ENCODE measurements at regions not wholly inside any gene's neighbourhood (a gene's known extent, or its start where the extent isn't known, plus 50 kb on each side); places are given as distances from the start of the nearest gene placed in this dataset.

- TF ChIP-seq, protein P1, sequence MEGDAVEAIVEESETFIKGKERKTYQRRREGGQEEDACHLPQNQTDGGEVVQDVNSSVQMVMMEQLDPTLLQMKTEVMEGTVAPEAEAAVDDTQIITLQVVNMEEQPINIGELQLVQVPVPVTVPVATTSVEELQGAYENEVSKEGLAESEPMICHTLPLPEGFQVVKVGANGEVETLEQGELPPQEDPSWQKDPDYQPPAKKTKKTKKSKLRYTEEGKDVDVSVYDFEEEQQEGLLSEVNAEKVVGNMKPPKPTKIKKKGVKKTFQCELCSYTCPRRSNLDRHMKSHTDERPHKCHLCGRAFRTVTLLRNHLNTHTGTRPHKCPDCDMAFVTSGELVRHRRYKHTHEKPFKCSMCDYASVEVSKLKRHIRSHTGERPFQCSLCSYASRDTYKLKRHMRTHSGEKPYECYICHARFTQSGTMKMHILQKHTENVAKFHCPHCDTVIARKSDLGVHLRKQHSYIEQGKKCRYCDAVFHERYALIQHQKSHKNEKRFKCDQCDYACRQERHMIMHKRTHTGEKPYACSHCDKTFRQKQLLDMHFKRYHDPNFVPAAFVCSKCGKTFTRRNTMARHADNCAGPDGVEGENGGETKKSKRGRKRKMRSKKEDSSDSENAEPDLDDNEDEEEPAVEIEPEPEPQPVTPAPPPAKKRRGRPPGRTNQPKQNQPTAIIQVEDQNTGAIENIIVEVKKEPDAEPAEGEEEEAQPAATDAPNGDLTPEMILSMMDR (IDR thresholded peaks at IDR 0.05; ENCODE audit: insufficient read depth, low read depth, low read length, missing control alignments): no peak
- no peak for DNase-seq (ENCODE audit: low read depth)
- H3K4me3 ChIP-seq (ENCODE audit: low read length): no peak overlapping the region
These were observed 78.2 kb upstream of the SORBS2 start for GRCh38 chr4:185890196-185890595.

GRCh38 chr4:185892165-185892564 is 80.2 kb upstream of the SORBS2 start:
- no peak for DNase-seq (ENCODE audit: low read depth)
- TF ChIP-seq, protein P1 (IDR thresholded peaks at IDR 0.05; ENCODE audit: insufficient read depth, low read depth, low read length, missing control alignments): no peak
- no peak overlapping the region for H3K4me3 ChIP-seq (ENCODE audit: low read length)

DNA sequence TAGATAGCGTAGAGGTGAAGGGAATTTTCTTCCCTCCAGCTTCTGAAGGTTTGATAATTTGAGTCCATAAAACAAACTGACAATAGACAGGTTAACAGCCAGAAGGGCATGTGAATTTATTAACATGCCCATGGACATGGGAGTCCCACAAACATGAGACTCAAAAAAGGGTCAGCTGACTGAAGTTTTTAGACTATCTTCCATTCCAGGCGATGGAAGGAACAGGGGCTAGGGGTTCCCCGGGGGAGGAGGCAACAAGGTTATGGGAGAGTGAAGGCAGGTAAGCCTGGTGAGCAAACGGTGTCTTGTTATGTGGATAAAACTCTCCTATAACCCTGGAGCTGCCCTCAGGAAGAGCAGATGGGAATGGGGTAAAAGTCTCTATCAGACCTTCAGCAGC is 81.5 kb upstream of the SORBS2 start:
- no peak overlapping the region for H3K4me3 ChIP-seq (ENCODE audit: low read length)
- no peak for DNase-seq (ENCODE audit: low read depth)
- TF ChIP-seq, protein P1 (IDR thresholded peaks at IDR 0.05; ENCODE audit: insufficient read depth, low read depth, low read length, missing control alignments): no peak

DNA sequence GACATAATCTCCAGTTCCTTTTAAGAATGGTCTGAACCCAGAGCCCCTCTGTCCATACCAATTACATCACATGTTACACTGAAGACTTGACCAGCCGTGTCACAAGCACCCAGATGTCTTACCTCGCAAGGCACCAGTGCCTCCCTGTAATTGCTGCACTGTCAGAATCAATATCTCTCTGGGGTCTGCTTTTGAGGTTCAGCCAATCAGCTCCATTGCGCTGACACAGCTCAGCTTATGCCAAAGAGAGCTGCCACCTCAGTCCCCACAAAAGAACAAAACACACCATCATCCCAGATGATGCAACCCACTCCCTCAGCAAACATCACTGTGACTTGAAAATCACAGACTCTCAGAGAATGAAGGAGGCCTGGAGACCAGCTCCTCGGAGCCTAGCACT is 82.5 kb upstream of the SORBS2 start:
- no peak overlapping the region for H3K4me3 ChIP-seq (ENCODE audit: low read length)
- DNase-seq (ENCODE audit: low read depth): no peak
- TF ChIP-seq, protein P1 (IDR thresholded peaks at IDR 0.05; ENCODE audit: insufficient read depth, low read depth, low read length, missing control alignments): no peak

DNA sequence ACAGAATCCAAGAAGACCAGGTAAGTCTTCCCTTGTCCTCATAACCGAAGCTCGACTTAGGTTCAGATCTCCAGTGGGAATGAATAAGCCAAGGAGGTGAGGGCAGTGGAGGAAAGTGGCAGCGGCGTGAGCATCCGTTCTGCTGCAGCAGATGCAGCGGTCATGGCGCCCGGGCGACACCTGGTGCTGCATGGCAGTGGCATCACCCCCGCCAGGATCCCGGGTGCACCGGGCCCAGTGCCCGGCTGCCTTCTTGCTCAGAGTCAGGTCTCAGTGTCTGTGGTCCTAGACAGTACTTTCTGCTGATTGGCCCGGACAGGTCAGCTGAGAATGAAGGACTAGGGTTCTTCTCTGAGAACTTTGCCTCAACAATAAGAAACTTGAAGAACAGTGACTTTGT is 83.4 kb upstream of the SORBS2 start:
- TF ChIP-seq, protein P1 (IDR thresholded peaks at IDR 0.05; ENCODE audit: insufficient read depth, low read depth, low read length, missing control alignments): no peak
- H3K4me3 ChIP-seq (ENCODE audit: low read length): no peak overlapping the region
- DNase-seq (ENCODE audit: low read depth): no peak

GRCh38 chr4:185895866-185896265 is 83.9 kb upstream of the SORBS2 start:
- DNase-seq (ENCODE audit: low read depth): no peak
- TF ChIP-seq, protein P1 (IDR thresholded peaks at IDR 0.05; ENCODE audit: insufficient read depth, low read depth, low read length, missing control alignments): no peak
- no peak overlapping the region for H3K4me3 ChIP-seq (ENCODE audit: low read length)

DNA sequence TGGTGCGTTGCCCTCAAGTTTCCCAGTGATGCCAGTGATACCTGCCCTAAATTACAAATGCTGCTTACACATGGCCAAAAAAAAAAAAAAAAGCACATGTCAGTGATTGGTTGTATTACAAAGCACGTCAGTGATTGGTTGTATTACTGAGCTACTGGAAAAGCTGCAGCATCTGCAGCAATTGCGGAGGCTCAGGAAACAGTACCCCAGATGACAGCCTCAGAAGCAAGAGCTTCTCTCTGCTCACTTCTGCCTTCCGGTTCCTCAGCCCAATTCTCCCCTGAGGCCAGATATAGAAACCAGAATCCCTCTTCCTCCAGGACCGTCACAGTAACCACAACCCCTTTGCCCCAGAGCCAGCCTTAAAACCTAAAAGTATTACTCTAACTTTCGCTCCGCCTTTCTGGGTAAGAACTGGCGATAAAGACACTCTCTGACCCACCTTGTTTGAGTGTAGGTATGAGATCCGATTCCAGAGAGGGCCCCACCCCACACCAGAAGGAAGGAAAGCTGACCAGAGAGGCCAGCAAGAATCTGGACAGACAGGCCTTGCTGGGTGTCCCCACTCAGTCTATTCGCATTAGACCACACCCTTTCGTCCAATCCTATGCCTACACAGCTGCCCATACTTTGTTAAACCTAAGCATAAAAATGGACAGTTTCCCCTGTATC is 85.0 kb upstream of the SORBS2 start:
- no peak overlapping the region for H3K4me3 ChIP-seq (ENCODE audit: low read length)
- peak; percentile 21 for DNase-seq (ENCODE audit: low read depth)
- TF ChIP-seq, protein P1 (IDR thresholded peaks at IDR 0.05; ENCODE audit: insufficient read depth, low read depth, low read length, missing control alignments): no peak
